ENCODE measurements at regions not wholly inside any gene's neighbourhood (a gene's known extent, or its start where the extent isn't known, plus 50 kb on each side); places are given as distances from the start of the nearest gene placed in this dataset.

DNA sequence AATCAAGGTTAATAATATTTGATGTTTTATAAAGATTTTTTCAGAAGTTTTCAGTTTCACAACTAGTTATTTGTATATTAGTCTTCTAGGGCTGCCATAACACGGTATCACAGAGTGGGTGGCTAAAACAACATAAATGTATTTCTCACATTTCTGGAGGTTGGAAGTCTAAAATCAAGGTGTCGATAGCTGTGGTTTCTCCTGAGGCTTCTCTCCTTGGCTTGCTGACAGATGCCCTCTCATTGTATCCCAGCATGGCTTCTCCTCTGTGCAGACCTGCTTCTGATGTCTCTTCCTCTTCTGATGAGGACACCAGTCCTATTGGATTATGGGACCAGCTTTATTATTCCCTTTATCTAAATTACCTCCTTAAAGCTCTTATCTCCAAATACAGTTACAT is 1456.6 kb downstream of the STIM2 start:
- TF ChIP-seq CTCF (IDR thresholded peaks at IDR 0.05) (no peak), ZFX (IDR thresholded peaks at IDR 0.05; ENCODE audit: borderline replicate concordance) (no peak)
